ENCODE measurements at regions not wholly inside any gene's neighbourhood (a gene's known extent, or its start where the extent isn't known, plus 50 kb on each side); places are given as distances from the start of the nearest gene placed in this dataset.

DNA sequence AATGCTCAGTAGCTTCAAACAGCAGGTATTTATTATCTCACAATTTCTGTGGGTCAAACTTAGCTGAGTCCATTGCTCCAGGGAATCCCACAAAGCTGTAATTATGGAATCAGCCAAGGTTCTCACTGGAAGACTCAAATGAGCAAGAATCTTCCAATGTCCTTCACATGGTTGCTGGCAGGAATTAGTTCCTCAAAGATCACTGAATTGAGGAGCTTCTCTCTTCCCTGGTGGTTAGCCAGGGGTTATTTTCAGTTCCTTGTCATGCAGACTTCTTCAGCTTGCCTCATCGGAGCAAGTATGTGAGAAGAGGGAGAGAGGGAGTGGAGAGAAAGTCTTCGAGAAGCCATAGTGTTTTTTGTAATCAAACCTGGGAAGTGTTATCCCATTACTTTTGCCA is 2331.9 kb downstream of the MAT2B start:
- no peak overlapping the region for H3K4me3 ChIP-seq (ENCODE audit: low read depth, low read length)
- H3K36me3 ChIP-seq: no peaks in the 10 kb centered on the region
- TF ChIP-seq, protein P1, sequence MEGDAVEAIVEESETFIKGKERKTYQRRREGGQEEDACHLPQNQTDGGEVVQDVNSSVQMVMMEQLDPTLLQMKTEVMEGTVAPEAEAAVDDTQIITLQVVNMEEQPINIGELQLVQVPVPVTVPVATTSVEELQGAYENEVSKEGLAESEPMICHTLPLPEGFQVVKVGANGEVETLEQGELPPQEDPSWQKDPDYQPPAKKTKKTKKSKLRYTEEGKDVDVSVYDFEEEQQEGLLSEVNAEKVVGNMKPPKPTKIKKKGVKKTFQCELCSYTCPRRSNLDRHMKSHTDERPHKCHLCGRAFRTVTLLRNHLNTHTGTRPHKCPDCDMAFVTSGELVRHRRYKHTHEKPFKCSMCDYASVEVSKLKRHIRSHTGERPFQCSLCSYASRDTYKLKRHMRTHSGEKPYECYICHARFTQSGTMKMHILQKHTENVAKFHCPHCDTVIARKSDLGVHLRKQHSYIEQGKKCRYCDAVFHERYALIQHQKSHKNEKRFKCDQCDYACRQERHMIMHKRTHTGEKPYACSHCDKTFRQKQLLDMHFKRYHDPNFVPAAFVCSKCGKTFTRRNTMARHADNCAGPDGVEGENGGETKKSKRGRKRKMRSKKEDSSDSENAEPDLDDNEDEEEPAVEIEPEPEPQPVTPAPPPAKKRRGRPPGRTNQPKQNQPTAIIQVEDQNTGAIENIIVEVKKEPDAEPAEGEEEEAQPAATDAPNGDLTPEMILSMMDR (IDR thresholded peaks at IDR 0.05; ENCODE audit: low read depth, low read length): no peak
- no peak for DNase-seq
- H3K9me3 ChIP-seq: no peaks in the 10 kb centered on the region; the same call in 1 of the 2 replicates
- H3K27me3 ChIP-seq: no peaks in the 10 kb centered on the region
- no peaks in the 10 kb centered on the region for H3K4me1 ChIP-seq

GRCh38 chr5:165844571-165844970 is 2339.2 kb downstream of the MAT2B start:
- Histone ChIP-seq H3K27me3 (no peaks in the 10 kb centered on the region), H3K4me3 (ENCODE audit: low read depth, low read length) (no peak overlapping the region), H3K4me1 (no peaks in the 10 kb centered on the region), H3K9me3 (no peaks in the 10 kb centered on the region), H3K36me3 (no peaks in the 10 kb centered on the region)
- DNase-seq: no peak
- TF ChIP-seq, protein P1 (IDR thresholded peaks at IDR 0.05; ENCODE audit: low read depth, low read length): no peak

DNA sequence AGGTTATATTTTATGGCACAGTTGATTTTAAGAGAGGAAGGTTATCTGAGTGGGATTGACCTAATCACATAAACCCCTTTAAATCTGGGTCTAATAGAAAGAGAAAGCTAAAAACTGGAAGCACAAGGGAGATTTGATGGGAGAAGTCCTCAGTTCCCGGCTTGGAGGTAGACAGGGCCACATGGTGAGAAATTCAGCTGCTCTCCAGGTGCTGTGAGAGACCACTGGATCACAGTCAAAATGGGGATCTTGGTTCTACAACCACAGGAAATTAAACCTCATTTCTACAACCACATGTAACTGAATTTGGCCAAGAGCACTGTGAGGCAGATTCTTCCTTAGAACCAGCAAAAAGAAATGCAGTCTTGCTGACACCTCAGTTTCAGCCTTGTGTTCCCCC is 2352.7 kb downstream of the MAT2B start:
- H3K27me3 ChIP-seq: no peaks in the 10 kb centered on the region
- no peak overlapping the region for H3K4me3 ChIP-seq (ENCODE audit: low read depth, low read length)
- no peaks in the 10 kb centered on the region for H3K36me3 ChIP-seq
- no peaks in the 10 kb centered on the region for H3K4me1 ChIP-seq
- TF ChIP-seq, protein P1 (IDR thresholded peaks at IDR 0.05; ENCODE audit: low read depth, low read length): no peak
- DNase-seq: no peak
- H3K9me3 ChIP-seq: no peaks in the 10 kb centered on the region; the same call in 1 of the 2 replicates

DNA sequence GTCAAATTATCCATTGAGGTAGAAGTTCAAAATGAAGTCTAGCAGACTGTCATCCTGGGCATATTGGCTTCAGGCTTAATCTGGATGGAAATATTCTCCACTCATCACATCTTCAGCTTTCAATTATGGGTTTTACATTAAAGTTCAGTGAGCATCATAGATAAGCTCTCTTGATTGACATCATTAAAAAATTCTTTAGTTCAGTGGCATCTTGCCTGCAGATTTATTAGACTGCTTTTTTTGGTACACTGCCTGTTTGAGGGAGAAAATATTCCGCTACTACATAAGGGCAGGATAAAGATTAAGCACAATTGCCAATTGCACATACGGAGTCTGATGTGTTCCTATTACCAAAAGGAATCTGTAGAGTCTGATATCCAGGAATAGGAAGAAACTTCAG is 2353.8 kb downstream of the MAT2B start:
- no peak for DNase-seq
- H3K4me3 ChIP-seq (ENCODE audit: low read depth, low read length): no peak overlapping the region
- H3K27me3 ChIP-seq: no peaks in the 10 kb centered on the region
- no peaks in the 10 kb centered on the region; the same call in 1 of the 2 replicates for H3K9me3 ChIP-seq
- TF ChIP-seq, protein P1 (IDR thresholded peaks at IDR 0.05; ENCODE audit: low read depth, low read length): no peak
- H3K4me1 ChIP-seq: no peaks in the 10 kb centered on the region
- H3K36me3 ChIP-seq: no peaks in the 10 kb centered on the region

DNA sequence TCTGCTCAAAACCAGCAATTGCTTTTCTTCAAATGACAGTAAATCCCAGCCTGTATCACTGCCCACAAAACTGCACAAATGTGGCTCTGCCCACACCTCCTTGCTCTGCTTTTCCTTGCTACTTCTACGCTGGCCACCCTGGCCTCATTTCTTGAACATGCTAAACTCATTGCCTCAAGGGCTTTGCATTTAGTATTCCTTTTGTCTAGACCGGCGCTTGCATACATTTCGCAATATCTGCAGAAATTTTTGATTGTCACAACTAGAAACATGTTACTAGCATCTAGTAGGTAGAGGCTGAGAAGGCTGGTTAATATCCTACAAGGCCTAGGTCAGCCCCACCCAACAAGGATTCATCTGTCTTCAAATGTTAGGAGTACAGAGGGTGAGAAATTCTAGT is 2357.8 kb downstream of the MAT2B start:
- Histone ChIP-seq H3K27me3 (no peaks in the 10 kb centered on the region), H3K9me3 (no peaks in the 10 kb centered on the region; the same call in 1 of the 2 replicates), H3K4me1 (no peaks in the 10 kb centered on the region), H3K36me3 (no peaks in the 10 kb centered on the region), H3K4me3 (ENCODE audit: low read depth, low read length) (no peak overlapping the region)
- TF ChIP-seq, protein P1 (IDR thresholded peaks at IDR 0.05; ENCODE audit: low read depth, low read length): no peak
- DNase-seq: no peak

GRCh38 chr5:165871291-165871690 is 2365.9 kb downstream of the MAT2B start:
- Histone ChIP-seq H3K36me3 (no peaks in the 10 kb centered on the region), H3K4me1 (no peaks in the 10 kb centered on the region), H3K9me3 (no peaks in the 10 kb centered on the region), H3K27me3 (no peaks in the 10 kb centered on the region), H3K4me3 (ENCODE audit: low read depth, low read length) (no peak overlapping the region)
- DNase-seq: no peak
- TF ChIP-seq, protein P1 (IDR thresholded peaks at IDR 0.05; ENCODE audit: low read depth, low read length): no peak

Data from BE2C (cell line).